GM13976 (cell line): ENCODE measurements at regions not wholly inside any gene's neighbourhood (a gene's known extent, or its start where the extent isn't known, plus 50 kb on each side); places are given as distances from the start of the nearest gene placed in this dataset.
"Not testable (repeated sequence)": the region's sequence is repeated elsewhere in the genome, so short reads cannot be mapped to it uniquely, and the experiment has no call there.

Source experiments
- DNase-seq: peaks from one replicate; pipeline ENCODE4 v3.0.0; 2012; ENCODE audit warnings: low spot score
- in situ Hi-C: fragments of 300-500 bp; cut with MboI; formaldehyde crosslinking; loops from one replicate; pipeline ENCODE4 v1.12.0; 2022; ENCODE audit warnings: low sequenced_read_pairs, mixed read lengths, inconsistent platforms; ENCODE audit not compliant: unreplicated experiment
- TF ChIP-seq, protein P1 (sequence below): IDR thresholded peaks from 2 replicates; pipeline ENCODE4 v1.5.1; 2012; ENCODE audit warnings: borderline replicate concordance, mild to moderate bottlenecking; ENCODE audit not compliant: insufficient read depth; ENCODE audit errors: extremely low read depth, missing control alignments, control extremely low read depth

DNA sequence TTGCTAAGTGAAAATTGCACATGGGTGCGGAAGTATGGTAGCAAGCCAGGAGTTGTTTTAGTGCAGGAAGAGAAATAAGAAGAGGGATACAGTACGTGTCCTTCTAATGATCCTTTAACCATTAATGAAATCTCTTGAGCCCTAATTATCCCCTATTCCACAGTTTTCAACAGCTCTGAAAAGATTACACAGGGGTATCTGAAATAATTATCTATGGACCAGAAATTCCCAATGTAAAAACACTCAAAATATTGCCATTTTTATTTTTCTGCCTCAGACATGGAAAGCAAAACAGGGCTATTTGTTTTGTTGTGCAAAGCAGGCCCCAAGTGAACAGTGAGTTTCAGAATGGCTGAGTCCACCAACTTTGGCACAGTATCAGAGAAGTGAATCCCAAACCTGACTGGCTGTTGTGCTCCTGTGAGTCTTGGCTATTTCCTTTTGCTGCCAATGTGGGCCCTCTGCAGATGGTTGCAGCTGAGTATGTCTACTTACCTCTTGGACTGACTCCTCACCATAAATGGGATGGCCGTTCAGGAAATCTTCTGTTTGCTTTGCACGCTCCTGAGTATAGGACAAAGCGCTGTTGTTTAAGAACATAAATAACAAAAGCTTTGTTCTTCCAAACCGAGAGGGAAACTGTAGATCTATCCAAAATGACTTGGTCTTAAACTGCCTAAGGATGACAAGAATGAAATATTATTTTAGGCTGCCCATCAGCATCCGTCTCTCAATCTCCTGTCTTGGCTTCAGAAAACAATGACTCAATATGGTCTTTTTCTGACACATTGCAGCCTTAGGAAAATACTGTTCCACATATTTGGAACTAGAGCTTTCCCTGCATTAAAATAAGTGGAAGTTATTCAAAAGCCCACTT lies 204.1 kb downstream of the DEPDC1B start:
- TF ChIP-seq, protein P1, sequence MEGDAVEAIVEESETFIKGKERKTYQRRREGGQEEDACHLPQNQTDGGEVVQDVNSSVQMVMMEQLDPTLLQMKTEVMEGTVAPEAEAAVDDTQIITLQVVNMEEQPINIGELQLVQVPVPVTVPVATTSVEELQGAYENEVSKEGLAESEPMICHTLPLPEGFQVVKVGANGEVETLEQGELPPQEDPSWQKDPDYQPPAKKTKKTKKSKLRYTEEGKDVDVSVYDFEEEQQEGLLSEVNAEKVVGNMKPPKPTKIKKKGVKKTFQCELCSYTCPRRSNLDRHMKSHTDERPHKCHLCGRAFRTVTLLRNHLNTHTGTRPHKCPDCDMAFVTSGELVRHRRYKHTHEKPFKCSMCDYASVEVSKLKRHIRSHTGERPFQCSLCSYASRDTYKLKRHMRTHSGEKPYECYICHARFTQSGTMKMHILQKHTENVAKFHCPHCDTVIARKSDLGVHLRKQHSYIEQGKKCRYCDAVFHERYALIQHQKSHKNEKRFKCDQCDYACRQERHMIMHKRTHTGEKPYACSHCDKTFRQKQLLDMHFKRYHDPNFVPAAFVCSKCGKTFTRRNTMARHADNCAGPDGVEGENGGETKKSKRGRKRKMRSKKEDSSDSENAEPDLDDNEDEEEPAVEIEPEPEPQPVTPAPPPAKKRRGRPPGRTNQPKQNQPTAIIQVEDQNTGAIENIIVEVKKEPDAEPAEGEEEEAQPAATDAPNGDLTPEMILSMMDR: no peak
- DNase-seq: no peak

DNA sequence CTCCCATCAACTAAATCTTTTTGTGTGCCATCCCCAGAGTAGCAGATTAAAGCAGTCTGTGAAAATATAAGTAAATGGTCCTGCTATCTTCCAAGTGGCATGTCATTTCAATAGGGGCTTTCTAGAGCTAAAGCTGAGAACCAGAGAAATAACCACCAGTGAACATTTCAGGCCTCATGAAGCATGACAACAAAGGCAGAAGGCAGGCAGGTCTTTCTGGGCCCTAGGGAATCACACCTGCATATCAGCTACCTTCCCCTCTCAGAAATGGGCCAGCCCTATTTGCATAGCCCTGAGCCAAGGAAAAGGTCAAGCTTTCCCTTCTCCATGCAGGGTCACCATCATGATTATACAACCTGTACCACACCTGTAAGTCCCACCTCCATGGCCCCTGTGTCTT lies 205.3 kb downstream of the DEPDC1B start:
- in situ Hi-C loops: no loop called here
- TF ChIP-seq, protein P1: no peak
- DNase-seq: no peak

More for the DNA sequence above, 204.1 kb downstream of the DEPDC1B start:
- in situ Hi-C loops: no loop called here

DNA sequence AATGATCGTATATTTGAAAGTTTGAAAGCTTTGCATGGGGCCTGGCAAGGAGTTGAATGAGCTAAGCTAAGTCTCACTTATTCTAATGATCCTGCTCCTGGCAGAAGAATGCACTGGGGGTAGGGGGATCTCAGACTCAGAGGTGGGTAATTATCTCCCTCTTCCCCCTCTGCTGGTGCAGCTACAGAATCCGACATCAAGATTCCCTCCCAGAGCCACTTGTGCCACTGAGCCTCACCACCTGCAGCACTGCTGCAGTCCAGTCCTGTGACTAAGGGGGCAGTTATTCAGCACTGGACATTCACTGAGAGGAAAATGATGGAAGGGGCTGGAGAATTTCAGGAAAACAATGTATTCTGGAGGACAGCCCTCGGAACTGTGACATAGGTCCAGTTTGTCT lies 205.8 kb downstream of the DEPDC1B start:
- in situ Hi-C loops: no loop called here
- DNase-seq: no peak
- TF ChIP-seq, protein P1: no peak

DNA sequence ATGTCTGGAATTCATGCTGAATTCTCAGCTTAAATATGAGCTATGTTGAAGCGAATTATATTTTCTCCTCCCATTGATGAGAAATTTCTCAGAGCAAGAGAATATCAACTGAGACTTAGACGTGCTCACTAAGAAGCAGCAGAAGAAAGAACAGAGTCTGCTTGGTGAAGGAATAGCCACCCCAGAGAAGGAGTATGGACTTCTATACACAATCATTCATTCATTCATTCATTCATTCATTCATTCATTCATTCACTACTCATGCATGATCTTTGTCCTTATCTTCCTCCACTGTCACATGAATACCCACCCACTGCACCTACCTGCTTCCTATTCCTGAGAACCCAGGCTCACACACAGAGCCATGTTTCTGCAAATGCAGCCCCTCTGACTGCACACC lies 206.6 kb downstream of the DEPDC1B start:
- DNase-seq: no peak
- TF ChIP-seq, protein P1: no peak
- in situ Hi-C loops: no loop called here

DNA sequence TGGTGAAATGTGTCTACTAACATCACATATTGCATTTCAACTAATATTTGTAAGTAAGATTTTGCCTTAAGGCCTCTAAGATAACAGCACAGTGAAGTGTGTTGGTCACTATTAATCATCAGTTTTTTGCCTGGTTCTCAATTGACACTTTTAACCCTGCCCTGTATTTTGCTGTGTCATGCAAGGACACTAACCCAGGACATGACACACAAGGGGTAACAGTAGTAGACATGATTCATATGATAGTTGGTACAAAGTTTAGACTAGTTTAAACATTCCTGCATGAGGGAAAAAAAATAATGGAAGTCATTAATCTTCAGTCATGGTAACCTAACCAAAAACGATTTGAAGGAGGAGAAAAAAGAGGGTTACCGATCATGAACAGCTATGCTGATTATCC lies 207.0 kb downstream of the DEPDC1B start:
- in situ Hi-C loops: no loop called here
- no peak for DNase-seq
- TF ChIP-seq, protein P1: no peak

DNA sequence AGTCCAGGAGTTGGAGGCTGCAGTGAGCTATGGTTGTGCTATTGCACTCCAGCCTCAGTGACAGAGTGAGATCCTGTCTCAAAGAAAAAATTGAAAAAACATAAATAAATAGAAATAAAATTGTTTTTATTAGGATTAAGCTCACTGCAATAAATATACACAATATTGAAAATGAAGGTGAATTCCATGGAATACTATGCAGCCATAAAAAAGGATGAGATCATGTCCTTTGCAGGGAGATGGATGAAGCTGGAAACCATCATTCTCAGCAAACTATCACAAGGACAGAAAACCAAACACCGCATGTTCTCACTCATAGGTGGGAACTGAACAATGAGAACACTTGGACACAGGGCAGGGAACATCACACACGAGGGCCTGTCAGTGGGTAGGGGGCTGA lies 207.6 kb downstream of the DEPDC1B start:
- DNase-seq, in situ Hi-C loops: not testable (repeated sequence)

DNA sequence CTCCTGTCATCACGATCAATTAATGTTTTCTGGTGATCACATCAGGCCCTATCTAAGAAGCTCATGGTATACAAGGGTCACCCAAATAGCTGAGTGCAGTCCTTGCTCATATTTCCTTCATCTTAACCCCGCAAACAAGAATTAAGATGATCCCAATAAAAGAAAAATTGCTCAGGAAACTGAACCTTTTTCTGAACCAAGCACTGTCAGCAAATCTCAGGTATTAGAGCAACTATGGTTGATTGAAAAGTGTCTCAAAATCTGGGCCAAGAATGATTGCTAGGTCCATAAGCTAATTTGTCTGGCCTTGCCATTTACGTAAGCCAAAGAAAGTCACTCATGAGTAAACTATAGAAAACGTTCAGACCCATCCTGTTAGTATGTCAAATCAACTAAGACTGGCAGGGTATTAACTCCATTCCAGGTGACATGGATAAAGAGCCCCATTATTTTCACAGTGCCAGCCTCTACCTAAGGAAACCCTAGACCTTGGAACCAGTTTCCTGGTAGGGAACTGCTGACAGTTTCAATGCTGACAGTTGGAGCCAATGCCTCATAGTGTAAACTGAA lies 209.3 kb downstream of the DEPDC1B start:
- in situ Hi-C loops: no loop called here

More for the DNA sequence above, 209.3 kb downstream of the DEPDC1B start:
- TF ChIP-seq, protein P1: no peak
- no peak for DNase-seq
